GM21423 (cell line): ENCODE measurements at regions not wholly inside any gene's neighbourhood (a gene's known extent, or its start where the extent isn't known, plus 50 kb on each side); places are given as distances from the start of the nearest gene placed in this dataset.

Source experiments
- ATAC-seq: cut with Tn5 transposase; IDR thresholded peaks from one replicate; pipeline ENCODE4 v1.9.1; 2021; ENCODE audit warnings: mild to moderate bottlenecking, moderate library complexity; ENCODE audit not compliant: unreplicated experiment

GRCh38 chr14:38425324-38425976, 169.6 kb upstream of the CLEC14A start:
- ATAC-seq: no peak

GRCh38 chr14:38420048-38420447, 164.2 kb upstream of the CLEC14A start:
- no peak for ATAC-seq

GRCh38 chr14:38419579-38419978, 163.7 kb upstream of the CLEC14A start:
- ATAC-seq: no peak

GRCh38 chr14:38412654-38413053, 156.8 kb upstream of the CLEC14A start:
- ATAC-seq: no peak

GRCh38 chr14:38410442-38410841, 154.5 kb upstream of the CLEC14A start:
- no peak for ATAC-seq

GRCh38 chr14:38409071-38409705, 153.3 kb upstream of the CLEC14A start:
- ATAC-seq: no peak

GRCh38 chr14:38405851-38406635, 150.2 kb upstream of the CLEC14A start:
- no peak for ATAC-seq

- ATAC-seq: no peak
Measured at GRCh38 chr14:38404616-38405015, 148.7 kb upstream of the CLEC14A start.

- no peak for ATAC-seq
Measured at GRCh38 chr14:38404100-38404541, 148.2 kb upstream of the CLEC14A start.

GRCh38 chr14:38400751-38401150, 144.9 kb upstream of the CLEC14A start:
- ATAC-seq: no peak

GRCh38 chr14:38399652-38400051, 143.8 kb upstream of the CLEC14A start:
- ATAC-seq: no peak

- no peak for ATAC-seq
Measured at GRCh38 chr14:38394767-38395166, 138.9 kb upstream of the CLEC14A start.

GRCh38 chr14:38394064-38394463, 138.2 kb upstream of the CLEC14A start:
- no peak for ATAC-seq

- ATAC-seq: no peak
Measured at GRCh38 chr14:38391334-38391733, 135.4 kb upstream of the CLEC14A start.

- no peak for ATAC-seq
Measured at GRCh38 chr14:38389681-38390080, 133.8 kb upstream of the CLEC14A start.

GRCh38 chr14:38387821-38388220, 131.9 kb upstream of the CLEC14A start:
- no peak for ATAC-seq

GRCh38 chr14:38385836-38386235, 129.9 kb upstream of the CLEC14A start:
- no peak for ATAC-seq

- ATAC-seq: no peak
Measured at GRCh38 chr14:38385343-38385742, 129.4 kb upstream of the CLEC14A start.

- ATAC-seq: no peak
Measured at GRCh38 chr14:38384741-38385140, 128.8 kb upstream of the CLEC14A start.

GRCh38 chr14:38367922-38368321, 112.0 kb upstream of the CLEC14A start:
- no peak for ATAC-seq

- no peak for ATAC-seq
Measured at GRCh38 chr14:38366374-38366773, 110.5 kb upstream of the CLEC14A start.

- ATAC-seq: no peak
Measured at GRCh38 chr14:38363217-38363616, 107.3 kb upstream of the CLEC14A start.
